Neural progenitor cell (in vitro differentiated cells): ENCODE measurements at regions not wholly inside any gene's neighbourhood (a gene's known extent, or its start where the extent isn't known, plus 50 kb on each side); places are given as distances from the start of the nearest gene placed in this dataset.

Experiments
- DNase-seq: peaks from one replicate; pipeline ENCODE4 v3.0.0-alpha.2; 2016; ENCODE audit warnings: low spot score
- H2AFZ ChIP-seq: fragments of 200-600 bp; sonication (generic); replicated peaks from 2 replicates; pipeline ENCODE4 v1.6.1; 2016; ENCODE audit warnings: antibody characterized with exemption
- H3F3A ChIP-seq: fragments of 200-600 bp; sonication (generic); 2 replicates; pipeline ENCODE4 v1.6.1; 2016; ENCODE audit warnings: antibody characterized with exemption, low read depth
- H3K27ac ChIP-seq: fragments of 200-600 bp; sonication (generic); 2 replicates; pipeline ENCODE4 v1.5.1; 2016; ENCODE audit warnings: mild to moderate bottlenecking
- H3K27me3 ChIP-seq: fragments of 200-600 bp; sonication (generic); 2 replicates; pipeline ENCODE4 v1.6.1; 2016; ENCODE audit warnings: mild to moderate bottlenecking, moderate library complexity
- H3K36me3 ChIP-seq: fragments of 200-600 bp; sonication (generic); 2 replicates; pipeline ENCODE4 v1.5.1; 2016
- H3K4me1 ChIP-seq: fragments of 200-600 bp; sonication (generic); 2 replicates; pipeline ENCODE4 v1.6.1; 2016; ENCODE audit warnings: mixed run types
- H3K4me2 ChIP-seq: fragments of 200-600 bp; sonication (generic); 2 replicates; pipeline ENCODE4 v1.6.1; 2016
- H3K4me3 ChIP-seq: fragments of 200-600 bp; sonication (generic); 2 replicates; pipeline ENCODE4 v1.5.1; 2016
- H3K79me2 ChIP-seq: fragments of 200-600 bp; sonication (generic); 2 replicates; pipeline ENCODE4 v1.6.1; 2016; ENCODE audit warnings: low read depth
- H3K9ac ChIP-seq: fragments of 200-600 bp; sonication (generic); 2 replicates; pipeline ENCODE4 v1.6.1; 2016
- H3K9me3 ChIP-seq: fragments of 200-600 bp; sonication (generic); 2 replicates; pipeline ENCODE4 v1.5.1; 2016; ENCODE audit warnings: low read depth
- H4K20me1 ChIP-seq: fragments of 200-600 bp; sonication (generic); 2 replicates; pipeline ENCODE4 v1.6.1; 2016; ENCODE audit warnings: low read depth
- H3K27ac Mint-ChIP-seq: 3 replicates; pipeline ENCODE4 v1.8.0; 2021; ENCODE audit warnings: mixed read lengths
- H3K27me3 Mint-ChIP-seq: 2 replicates; pipeline ENCODE4 v1.8.0; 2022; ENCODE audit warnings: low read depth, mild to moderate bottlenecking, inconsistent platforms, moderate library complexity, mixed read lengths; ENCODE audit not compliant: insufficient read depth
- H3K36me3 Mint-ChIP-seq: 3 replicates; pipeline ENCODE4 v1.8.0; 2021; ENCODE audit warnings: mixed read lengths
- H3K4me1 Mint-ChIP-seq: 3 replicates; pipeline ENCODE4 v1.8.0; 2021; ENCODE audit warnings: mixed read lengths
- H3K4me3 Mint-ChIP-seq: 3 replicates; pipeline ENCODE4 v1.8.0; 2021; ENCODE audit warnings: mild to moderate bottlenecking, moderate library complexity, mixed read lengths
- H3K9me3 Mint-ChIP-seq: 3 replicates; pipeline ENCODE4 v1.8.0; 2020; ENCODE audit warnings: mixed read lengths
- EZH2 ChIP-seq: fragments of 200-600 bp; sonication (generic); IDR thresholded peaks from 2 replicates; pipeline ENCODE4 v1.6.1; 2017; ENCODE audit warnings: antibody characterized with exemption, mild to moderate bottlenecking, moderate library complexity
- EZH2phosphoT487 ChIP-seq: fragments of 200-600 bp; sonication (generic); IDR thresholded peaks from 2 replicates; pipeline ENCODE4 v1.6.1; 2017; ENCODE audit warnings: antibody characterized with exemption
- TF ChIP-seq, protein P1 (sequence below): fragments of 200-600 bp; sonication (generic); IDR thresholded peaks from 2 replicates; pipeline ENCODE4 v1.5.1; 2017; ENCODE audit warnings: antibody characterized with exemption, mild to moderate bottlenecking

DNA sequence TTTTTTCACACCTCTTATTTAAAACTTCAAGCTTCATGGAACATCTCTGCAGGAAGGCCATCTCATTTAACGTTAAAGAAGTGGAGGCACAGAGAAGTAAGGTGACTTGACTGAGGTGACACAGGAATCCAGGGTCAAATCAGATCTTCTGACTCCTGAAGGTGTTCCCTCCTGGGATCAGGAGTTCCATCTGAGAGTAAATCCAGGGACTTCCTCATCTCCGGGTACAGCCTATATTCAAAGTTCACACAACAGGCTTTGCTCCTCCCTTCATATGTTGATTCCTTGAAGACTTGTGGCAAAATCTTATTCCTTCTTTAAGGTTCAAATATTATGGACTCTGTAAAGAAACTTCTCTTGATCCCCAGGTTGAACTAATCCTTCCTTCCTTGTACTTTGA is 313.1 kb upstream of the CLINT1 start:
- H4K20me1 ChIP-seq, result no peaks in the 10 kb centered on the region
- TF ChIP-seq, protein P1, sequence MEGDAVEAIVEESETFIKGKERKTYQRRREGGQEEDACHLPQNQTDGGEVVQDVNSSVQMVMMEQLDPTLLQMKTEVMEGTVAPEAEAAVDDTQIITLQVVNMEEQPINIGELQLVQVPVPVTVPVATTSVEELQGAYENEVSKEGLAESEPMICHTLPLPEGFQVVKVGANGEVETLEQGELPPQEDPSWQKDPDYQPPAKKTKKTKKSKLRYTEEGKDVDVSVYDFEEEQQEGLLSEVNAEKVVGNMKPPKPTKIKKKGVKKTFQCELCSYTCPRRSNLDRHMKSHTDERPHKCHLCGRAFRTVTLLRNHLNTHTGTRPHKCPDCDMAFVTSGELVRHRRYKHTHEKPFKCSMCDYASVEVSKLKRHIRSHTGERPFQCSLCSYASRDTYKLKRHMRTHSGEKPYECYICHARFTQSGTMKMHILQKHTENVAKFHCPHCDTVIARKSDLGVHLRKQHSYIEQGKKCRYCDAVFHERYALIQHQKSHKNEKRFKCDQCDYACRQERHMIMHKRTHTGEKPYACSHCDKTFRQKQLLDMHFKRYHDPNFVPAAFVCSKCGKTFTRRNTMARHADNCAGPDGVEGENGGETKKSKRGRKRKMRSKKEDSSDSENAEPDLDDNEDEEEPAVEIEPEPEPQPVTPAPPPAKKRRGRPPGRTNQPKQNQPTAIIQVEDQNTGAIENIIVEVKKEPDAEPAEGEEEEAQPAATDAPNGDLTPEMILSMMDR, result no peak
- TF ChIP-seq EZH2phosphoT487, result no peak
- peaks cover 7% of the 10 kb centered on the region for H3K27me3 Mint-ChIP-seq
- no peak overlapping the region for H3K27ac ChIP-seq
- H3K4me3 Mint-ChIP-seq, result no peak overlapping the region
- no peaks in the 10 kb centered on the region for H3K9me3 ChIP-seq
- H3K4me3 ChIP-seq, result no peak overlapping the region
- no peaks in the 10 kb centered on the region for H3K9me3 Mint-ChIP-seq
- H2AFZ ChIP-seq, result no peak overlapping the region
- H3K4me1 Mint-ChIP-seq, result peaks cover 22% of the 10 kb centered on the region
- no peak overlapping the region for H3K9ac ChIP-seq
- H3K27me3 ChIP-seq, result no peaks in the 10 kb centered on the region
- H3K36me3 Mint-ChIP-seq, result no peaks in the 10 kb centered on the region
- DNase-seq, result no peak
- no peaks in the 10 kb centered on the region for H3K36me3 ChIP-seq
- H3K4me2 ChIP-seq, result no peak overlapping the region
- peaks cover 3% of the 10 kb centered on the region for H3F3A ChIP-seq
- peaks cover 14% of the 10 kb centered on the region for H3K4me1 ChIP-seq
- H3K79me2 ChIP-seq, result no peaks in the 10 kb centered on the region
- no peak overlapping the region for H3K27ac Mint-ChIP-seq

DNA sequence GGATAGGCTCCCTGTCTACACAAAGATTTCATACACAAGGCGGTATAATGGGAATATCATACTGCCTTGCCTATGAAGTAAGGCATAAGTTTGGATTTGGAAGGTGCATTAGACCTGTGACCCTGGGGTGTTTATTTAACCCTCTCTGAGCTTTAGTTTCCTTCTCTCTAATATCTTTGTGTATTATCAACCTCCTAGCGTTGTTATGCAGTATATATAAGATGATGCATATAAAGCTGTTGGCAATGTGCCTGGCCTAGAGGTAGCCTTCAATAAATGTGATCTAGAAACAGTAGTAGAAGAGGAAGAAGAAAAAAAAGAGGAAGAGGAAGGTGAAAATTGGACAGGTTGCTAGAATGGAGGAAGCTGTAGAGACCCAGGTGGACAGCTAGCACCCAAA is 311.6 kb upstream of the CLINT1 start:
- H3K4me1 Mint-ChIP-seq, result peaks cover 12% of the 10 kb centered on the region
- H4K20me1 ChIP-seq, result no peaks in the 10 kb centered on the region
- no peak overlapping the region for H3K4me3 Mint-ChIP-seq
- no peaks in the 10 kb centered on the region for H3K9me3 Mint-ChIP-seq
- H3K4me3 ChIP-seq, result no peak overlapping the region
- H3K4me1 ChIP-seq, result peaks cover 12% of the 10 kb centered on the region
- no peaks in the 10 kb centered on the region for H3K36me3 Mint-ChIP-seq
- peaks cover 2% of the 10 kb centered on the region for H3F3A ChIP-seq
- H3K9ac ChIP-seq, result no peak overlapping the region
- no peak overlapping the region for H3K27ac ChIP-seq
- no peak overlapping the region for H3K4me2 ChIP-seq
- no peaks in the 10 kb centered on the region for H3K27me3 ChIP-seq
- no peaks in the 10 kb centered on the region for H3K36me3 ChIP-seq
- no peak overlapping the region for H2AFZ ChIP-seq
- DNase-seq, result no peak
- H3K9me3 ChIP-seq, result no peaks in the 10 kb centered on the region
- H3K79me2 ChIP-seq, result no peaks in the 10 kb centered on the region
- no peak for TF ChIP-seq EZH2
- TF ChIP-seq, protein P1, result no peak
- TF ChIP-seq EZH2phosphoT487, result no peak
- no peak overlapping the region for H3K27ac Mint-ChIP-seq
- H3K27me3 Mint-ChIP-seq, result peaks cover 5% of the 10 kb centered on the region

DNA sequence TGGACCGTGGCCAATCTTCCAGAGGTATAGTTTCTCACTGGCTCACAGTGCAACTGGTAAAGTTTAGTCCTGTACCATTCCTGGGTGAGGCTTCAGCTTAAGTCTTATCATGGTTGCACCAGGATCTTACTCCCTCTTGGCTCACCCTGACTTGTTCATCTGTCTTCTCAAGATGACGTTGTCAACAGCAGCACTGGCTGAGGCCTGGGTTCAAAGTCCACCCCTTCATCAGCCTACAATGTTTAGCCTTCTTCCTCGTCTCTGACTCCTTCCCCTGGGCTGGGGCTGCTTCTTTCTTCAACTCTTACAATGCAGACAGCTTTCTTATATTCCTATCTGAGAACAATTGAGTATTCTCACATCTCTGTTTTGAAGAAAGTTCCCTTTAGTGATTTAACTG is 311.1 kb upstream of the CLINT1 start:
- no peaks in the 10 kb centered on the region for H3K27me3 ChIP-seq
- peaks cover 8% of the 10 kb centered on the region for H3K4me1 Mint-ChIP-seq
- DNase-seq, result no peak
- H3F3A ChIP-seq, result no peaks in the 10 kb centered on the region
- no peaks in the 10 kb centered on the region for H3K36me3 Mint-ChIP-seq
- no peak overlapping the region for H3K9ac ChIP-seq
- H3K9me3 ChIP-seq, result no peaks in the 10 kb centered on the region
- no peaks in the 10 kb centered on the region for H3K79me2 ChIP-seq
- no peak overlapping the region for H3K4me3 ChIP-seq
- H2AFZ ChIP-seq, result no peak overlapping the region
- TF ChIP-seq EZH2 (no peak), EZH2phosphoT487 (no peak)
- TF ChIP-seq, protein P1, result no peak
- no peak overlapping the region for H3K27ac ChIP-seq
- H3K4me2 ChIP-seq, result no peak overlapping the region
- no peaks in the 10 kb centered on the region for H3K9me3 Mint-ChIP-seq
- peaks cover 2% of the 10 kb centered on the region for H3K27me3 Mint-ChIP-seq
- H3K4me3 Mint-ChIP-seq, result no peak overlapping the region
- H3K36me3 ChIP-seq, result no peaks in the 10 kb centered on the region
- H3K27ac Mint-ChIP-seq, result no peak overlapping the region
- peaks cover 7% of the 10 kb centered on the region for H3K4me1 ChIP-seq
- H4K20me1 ChIP-seq, result no peaks in the 10 kb centered on the region

DNA sequence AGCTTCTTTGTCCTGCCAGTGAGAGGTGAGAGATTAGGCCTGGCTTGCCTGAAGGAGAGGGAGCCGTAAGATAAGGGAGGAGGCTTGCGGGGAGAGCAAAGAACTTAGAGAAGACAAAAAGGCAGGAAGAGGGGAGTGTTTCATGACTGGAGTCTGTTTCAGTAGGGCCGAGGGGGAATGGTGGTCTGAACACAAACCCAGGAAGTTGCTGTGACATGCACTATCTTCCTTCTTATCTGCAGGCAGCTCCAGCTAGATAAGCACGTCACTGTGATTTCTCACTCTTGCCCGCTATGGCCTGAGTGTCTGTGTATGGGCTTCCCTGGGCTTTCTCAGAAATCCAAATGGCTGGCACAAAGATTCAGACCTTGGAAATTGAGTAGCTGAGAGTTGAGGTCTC is 307.5 kb upstream of the CLINT1 start:
- no peaks in the 10 kb centered on the region for H3K27me3 ChIP-seq
- no peak overlapping the region for H3K9ac ChIP-seq
- H4K20me1 ChIP-seq, result no peaks in the 10 kb centered on the region
- Mint-ChIP-seq H3K9me3 (no peaks in the 10 kb centered on the region), H3K4me1 (peaks cover 7% of the 10 kb centered on the region), H3K4me3 (peak overlapping the region; percentile 15), H3K27me3 (peaks cover 3% of the 10 kb centered on the region), H3K27ac (peak overlapping the region; percentile 79), H3K36me3 (no peaks in the 10 kb centered on the region)
- no peaks in the 10 kb centered on the region for H3F3A ChIP-seq
- H3K4me2 ChIP-seq, result peak overlapping the region; percentile 31
- H2AFZ ChIP-seq, result peak overlapping the region; percentile 90
- peaks cover 7% of the 10 kb centered on the region for H3K4me1 ChIP-seq
- peak; percentile 28 for DNase-seq
- no peaks in the 10 kb centered on the region for H3K79me2 ChIP-seq
- H3K36me3 ChIP-seq, result no peaks in the 10 kb centered on the region
- TF ChIP-seq EZH2phosphoT487 (no peak), EZH2 (no peak)
- TF ChIP-seq, protein P1, result no peak
- no peak overlapping the region for H3K27ac ChIP-seq
- no peaks in the 10 kb centered on the region for H3K9me3 ChIP-seq
- no peak overlapping the region for H3K4me3 ChIP-seq
